Neuronal stem cell (in vitro differentiated cells): ENCODE measurements at regions not wholly inside any gene's neighbourhood (a gene's known extent, or its start where the extent isn't known, plus 50 kb on each side); places are given as distances from the start of the nearest gene placed in this dataset.

Experiments
- DNase-seq: peaks from one replicate; pipeline ENCODE4 v3.0.0-alpha.2; 2013; ENCODE audit warnings: low spot score
- H2AFZ ChIP-seq: one replicate; pipeline ENCODE4 v1.6.1; 2013; ENCODE audit warnings: mild to moderate bottlenecking, low read length, inconsistent platforms
- H2AK5ac ChIP-seq: 2 replicates; pipeline ENCODE4 v1.6.1; 2013; ENCODE audit warnings: low read depth, mild to moderate bottlenecking, inconsistent platforms, low read length, moderate library complexity, mixed read lengths
- H2BK120ac ChIP-seq: 2 replicates; pipeline ENCODE4 v1.6.1; 2013; ENCODE audit warnings: low read depth, mild to moderate bottlenecking, inconsistent platforms, low read length, moderate library complexity, mixed read lengths
- H2BK12ac ChIP-seq: one replicate; pipeline ENCODE4 v1.6.1; 2013; ENCODE audit warnings: low read length, inconsistent platforms
- H2BK15ac ChIP-seq: 2 replicates; pipeline ENCODE4 v1.6.1; 2013; ENCODE audit warnings: mild to moderate bottlenecking, low read length, inconsistent platforms, mixed read lengths
- H2BK5ac ChIP-seq: one replicate; pipeline ENCODE4 v1.6.1; 2013; ENCODE audit warnings: inconsistent platforms, mild to moderate bottlenecking, low read length, moderate library complexity
- H3K14ac ChIP-seq: one replicate; pipeline ENCODE4 v1.6.1; 2013; ENCODE audit warnings: low read length, inconsistent platforms
- H3K18ac ChIP-seq: 2 replicates; pipeline ENCODE4 v1.6.1; 2013; ENCODE audit warnings: low read length, inconsistent platforms
- H3K23ac ChIP-seq: 2 replicates; pipeline ENCODE4 v1.6.1; 2013; ENCODE audit warnings: low read depth, mild to moderate bottlenecking, mixed read lengths, low read length, inconsistent platforms; ENCODE audit not compliant: poor library complexity
- H3K27ac ChIP-seq: replicated peaks from 3 replicates; pipeline ENCODE4 v1.5.1; 2013; ENCODE audit warnings: low read length, inconsistent platforms
- H3K27me3 ChIP-seq, 3 experiments: 2 replicates each; pipeline ENCODE4 v1.6.1; 2013; ENCODE audit warnings: low read length in 3 of 3, mild to moderate bottlenecking in 2 of 3, inconsistent platforms in 1 of 3, low read depth in 1 of 3, mixed read lengths in 1 of 3, moderate library complexity in 1 of 3; ENCODE audit not compliant: control insufficient read depth in 3 of 3, insufficient read depth in 3 of 3
- H3K36me3 ChIP-seq, 2 donors: replicated peaks in 1 of 2; 2 replicates each; pipeline ENCODE4 v1.6.1; 2013; ENCODE audit warnings: low read length in 2 of 2; ENCODE audit not compliant: control insufficient read depth in 2 of 2, insufficient read depth in 2 of 2
- H3K4ac ChIP-seq: 2 replicates; pipeline ENCODE4 v1.6.1; 2013; ENCODE audit warnings: inconsistent platforms, mild to moderate bottlenecking, low read length, moderate library complexity
- H3K4me1 ChIP-seq, 2 donors: 1 replicate in 1 of 2; 2 replicates in 1 of 2; pipeline ENCODE4 v1.6.1; 2013; ENCODE audit warnings: low read length in 2 of 2, low read depth in 1 of 2; ENCODE audit not compliant: control insufficient read depth in 2 of 2, insufficient read depth in 1 of 2
- H3K4me2 ChIP-seq: one replicate; pipeline ENCODE4 v1.6.1; 2013; ENCODE audit warnings: mild to moderate bottlenecking, low read length, inconsistent platforms; ENCODE audit not compliant: insufficient read depth, poor library complexity, severe bottlenecking
- H3K4me3 ChIP-seq, 2 donors: 2 replicates each; pipeline ENCODE4 v1.5.1; 2013; ENCODE audit warnings: low read length in 2 of 2, mild to moderate bottlenecking in 2 of 2, inconsistent platforms in 1 of 2, moderate library complexity in 1 of 2
- H3K79me1 ChIP-seq: one replicate; pipeline ENCODE4 v1.6.1; 2013; ENCODE audit warnings: low read depth, mild to moderate bottlenecking, inconsistent platforms, low read length, moderate library complexity
- H3K9ac ChIP-seq: one replicate; pipeline ENCODE4 v1.6.1; 2013; ENCODE audit warnings: mild to moderate bottlenecking, low read depth, low read length, inconsistent platforms; ENCODE audit not compliant: poor library complexity
- H3K9me3 ChIP-seq, 2 donors: replicated peaks in 1 of 2; 2 replicates each; pipeline versions ENCODE3 to v1.6.1; 2013; ENCODE audit warnings: low read length in 2 of 2, mild to moderate bottlenecking in 2 of 2, inconsistent platforms in 1 of 2, low read depth in 1 of 2, mixed read lengths in 1 of 2, moderate library complexity in 1 of 2; ENCODE audit not compliant: control insufficient read depth in 2 of 2, insufficient read depth in 1 of 2
- H4K8ac ChIP-seq: one replicate; pipeline ENCODE4 v1.6.1; 2013; ENCODE audit warnings: low read depth, mild to moderate bottlenecking, inconsistent platforms, low read length, moderate library complexity
- H4K91ac ChIP-seq: one replicate; pipeline ENCODE4 v1.6.1; 2013; ENCODE audit warnings: low read length, low read depth, mild to moderate bottlenecking, inconsistent platforms; ENCODE audit not compliant: poor library complexity
- WGBS, 2 donors: extraction: QIAGEN DNeasy Blood & Tissue Kit; methylation state at CpG; one replicate each; pipeline ENCODE4 v1.1.7; 2013; ENCODE audit warnings: missing lambda C conversion rate in 2 of 2, mixed read lengths in 1 of 2; ENCODE audit not compliant: insufficient read length in 2 of 2, insufficient replicate concordance in 1 of 2; ENCODE audit errors: extremely low coverage in 2 of 2; 5-methylcytosine and 5-hydroxymethylcytosine counted together

- no peak overlapping the region for H3K4me3 ChIP-seq
These were observed 113.0 kb upstream of the PAK3 start for GRCh38 chrX:110983024-110983423.

GRCh38 chrX:110966839-110967238 lies 129.2 kb upstream of the PAK3 start:
- Histone ChIP-seq H3K4ac (no peak overlapping the region), H2BK5ac (no peak overlapping the region), H3K27me3 (no peaks in the 10 kb centered on the region), H3K36me3 (no peaks in the 10 kb centered on the region), H3K27ac (no peak overlapping the region), H3K18ac (no peak overlapping the region), H4K8ac (no peak overlapping the region), H3K14ac (no peak overlapping the region), H2BK120ac (no peak overlapping the region), H2BK12ac (no peak overlapping the region), H3K9ac (no peak overlapping the region), H4K91ac (no peak overlapping the region), H2AK5ac (no peak overlapping the region), H3K4me1 (peaks cover 0 to 24% of the 10 kb centered on the region in 2 donors), H3K4me2 (no peak overlapping the region), H3K79me1 (no peaks in the 10 kb centered on the region), H2BK15ac (no peak overlapping the region), H3K23ac (no peak overlapping the region), H3K9me3 (no peaks in the 10 kb centered on the region), H2AFZ (no peak overlapping the region), H3K4me3 (no peak overlapping the region)
- WGBS, 2 donors: no CpG with 5 or more reads among the region's 1 CpG
- no peak for DNase-seq

More at GRCh38 chrX:110983024-110983423, 113.0 kb upstream of the PAK3 start:
- H3K36me3 ChIP-seq: no peaks in the 10 kb centered on the region
- no peak for DNase-seq
- peaks cover 0 to 6% (median 0%) of the 10 kb centered on the region in 3 experiments for H3K27me3 ChIP-seq
- H4K91ac ChIP-seq: no peak overlapping the region
- H3K9ac ChIP-seq: no peak overlapping the region
- H3K79me1 ChIP-seq: no peaks in the 10 kb centered on the region
- H2AK5ac ChIP-seq: no peak overlapping the region
- H3K27ac ChIP-seq: no peak overlapping the region
- H2BK5ac ChIP-seq: no peak overlapping the region
- no peak overlapping the region for H3K23ac ChIP-seq
- WGBS, 2 donors: no CpG with 5 or more reads among the region's 2 CpGs
- peaks cover 0 to 3% of the 10 kb centered on the region in 2 donors for H3K4me1 ChIP-seq
- H3K4ac ChIP-seq: no peak overlapping the region
- no peaks in the 10 kb centered on the region for H3K9me3 ChIP-seq
- no peak overlapping the region for H3K4me2 ChIP-seq
- no peak overlapping the region for H3K18ac ChIP-seq
- no peak overlapping the region for H2BK12ac ChIP-seq
- no peak overlapping the region for H2AFZ ChIP-seq
- H2BK15ac ChIP-seq: no peak overlapping the region
- H3K14ac ChIP-seq: no peak overlapping the region
- no peak overlapping the region for H4K8ac ChIP-seq
- no peak overlapping the region for H2BK120ac ChIP-seq

- Histone ChIP-seq H3K4me1 (peaks cover 0 to 26% of the 10 kb centered on the region in 2 donors), H3K4ac (no peak overlapping the region), H3K18ac (no peak overlapping the region), H3K79me1 (no peaks in the 10 kb centered on the region), H2BK5ac (no peak overlapping the region), H2BK12ac (no peak overlapping the region), H2AFZ (no peak overlapping the region), H4K8ac (no peak overlapping the region), H3K14ac (no peak overlapping the region), H2AK5ac (no peak overlapping the region), H3K23ac (no peak overlapping the region), H4K91ac (no peak overlapping the region), H3K4me3 (no peak overlapping the region), H2BK120ac (no peak overlapping the region), H3K27me3 (no peaks in the 10 kb centered on the region), H3K9me3 (no peaks in the 10 kb centered on the region), H3K9ac (no peak overlapping the region), H2BK15ac (no peak overlapping the region), H3K36me3 (no peaks in the 10 kb centered on the region), H3K27ac (no peak overlapping the region), H3K4me2 (no peak overlapping the region)
- no CpG with 5 or more reads among the region's 1 CpG for WGBS, 2 donors
- DNase-seq: no peak
These were observed 129.9 kb upstream of the PAK3 start for GRCh38 chrX:110966091-110966454.

- DNase-seq: no peak
- Histone ChIP-seq H3K9me3 (no peaks in the 10 kb centered on the region), H2BK120ac (no peak overlapping the region), H3K4me1 (peaks cover 0 to 26% of the 10 kb centered on the region in 2 donors), H3K9ac (no peak overlapping the region), H2BK15ac (no peak overlapping the region), H2AK5ac (no peak overlapping the region), H3K23ac (no peak overlapping the region), H3K4me2 (no peak overlapping the region), H3K79me1 (no peaks in the 10 kb centered on the region), H3K27me3 (no peaks in the 10 kb centered on the region), H4K8ac (no peak overlapping the region), H2BK12ac (no peak overlapping the region), H3K4ac (no peak overlapping the region), H3K14ac (no peak overlapping the region), H2AFZ (no peak overlapping the region), H3K4me3 (no peak overlapping the region), H4K91ac (no peak overlapping the region), H3K36me3 (no peaks in the 10 kb centered on the region), H2BK5ac (no peak overlapping the region), H3K27ac (peak overlapping the region; percentile 75), H3K18ac (no peak overlapping the region)
- no CpG with 5 or more reads among the region's 4 CpGs for WGBS, 2 donors
These were observed 130.4 kb upstream of the PAK3 start for GRCh38 chrX:110965409-110966090.
